SK-N-SH treated with all-trans-retinoic acid at 6 μM for 48 hours (cell line): ENCODE measurements at regions not wholly inside any gene's neighbourhood (a gene's known extent, or its start where the extent isn't known, plus 50 kb on each side); places are given as distances from the start of the nearest gene placed in this dataset.
"Not testable (repeated sequence)": the region's sequence is repeated elsewhere in the genome, so short reads cannot be mapped to it uniquely, and the experiment has no call there.

Experiments used
- CSDC2 ChIP-seq: fragments of 250-450 bp; sonication (Bioruptor Pico); IDR thresholded peaks from 2 replicates; pipeline ENCODE4 v1.5.0; 2020; ENCODE audit warnings: mild to moderate bottlenecking, moderate library complexity
- GLIS3 ChIP-seq: fragments of 250-450 bp; sonication (Bioruptor Pico); IDR thresholded peaks from 2 replicates; pipeline ENCODE4 v1.5.0; 2020; ENCODE audit warnings: mild to moderate bottlenecking, moderate library complexity
- PPARA ChIP-seq: fragments of 250-450 bp; sonication (Bioruptor Pico); IDR thresholded peaks from 2 replicates; pipeline ENCODE4 v1.5.0; 2020; ENCODE audit warnings: mild to moderate bottlenecking, borderline replicate concordance
- SNAI2 ChIP-seq: fragments of 250-450 bp; sonication (Bioruptor Pico); IDR thresholded peaks from 2 replicates; pipeline ENCODE4 v1.5.0; 2020; ENCODE audit warnings: mild to moderate bottlenecking, moderate library complexity
- ZFP3 ChIP-seq: fragments of 250-450 bp; sonication (Bioruptor Pico); IDR thresholded peaks from 2 replicates; pipeline ENCODE4 v1.5.0; 2020; ENCODE audit warnings: mild to moderate bottlenecking, moderate library complexity
- ZFP30 ChIP-seq: fragments of 450-650 bp; formaldehyde crosslinking; IDR thresholded peaks from 2 replicates; pipeline ENCODE4 v1.5.0; 2022; ENCODE audit warnings: mild to moderate bottlenecking, moderate library complexity
- ZNF8 ChIP-seq: fragments of 450-650 bp; formaldehyde crosslinking; IDR thresholded peaks from 2 replicates; pipeline ENCODE4 v1.5.0; 2020; ENCODE audit warnings: mild to moderate bottlenecking, moderate library complexity
- TF ChIP-seq, protein P1 (sequence below): fragments of 250-450 bp; sonication (Bioruptor Pico); IDR thresholded peaks from 2 replicates; pipeline ENCODE4 v1.5.1; 2020; ENCODE audit warnings: low read depth, mild to moderate bottlenecking, moderate library complexity
- TF ChIP-seq, protein P2 (sequence below): fragments of 250-450 bp; sonication (Bioruptor Pico); IDR thresholded peaks from 2 replicates; pipeline ENCODE4 v1.8.0; 2020; ENCODE audit warnings: mild to moderate bottlenecking, moderate library complexity, borderline replicate concordance

DNA sequence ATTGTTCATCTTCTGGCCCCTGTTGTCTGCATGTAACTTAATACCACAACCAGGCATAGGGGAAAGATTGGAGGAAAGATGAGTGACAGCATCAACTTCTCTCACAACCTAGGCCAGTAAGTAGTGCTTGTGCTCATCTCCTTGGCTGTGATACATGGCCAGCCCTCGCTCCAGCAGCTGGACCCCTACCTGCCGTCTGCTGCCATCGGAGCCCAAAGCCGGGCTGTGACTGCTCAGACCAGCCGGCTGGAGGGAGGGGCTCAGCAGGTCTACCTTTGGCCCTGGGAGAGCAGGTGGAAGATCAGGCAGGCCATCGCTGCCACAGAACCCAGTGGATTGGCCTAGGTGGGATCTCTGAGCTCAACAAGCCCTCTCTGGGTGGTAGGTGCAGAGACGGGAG, 268.8 kb downstream of the OR4F29 start:
- TF ChIP-seq, protein P1, sequence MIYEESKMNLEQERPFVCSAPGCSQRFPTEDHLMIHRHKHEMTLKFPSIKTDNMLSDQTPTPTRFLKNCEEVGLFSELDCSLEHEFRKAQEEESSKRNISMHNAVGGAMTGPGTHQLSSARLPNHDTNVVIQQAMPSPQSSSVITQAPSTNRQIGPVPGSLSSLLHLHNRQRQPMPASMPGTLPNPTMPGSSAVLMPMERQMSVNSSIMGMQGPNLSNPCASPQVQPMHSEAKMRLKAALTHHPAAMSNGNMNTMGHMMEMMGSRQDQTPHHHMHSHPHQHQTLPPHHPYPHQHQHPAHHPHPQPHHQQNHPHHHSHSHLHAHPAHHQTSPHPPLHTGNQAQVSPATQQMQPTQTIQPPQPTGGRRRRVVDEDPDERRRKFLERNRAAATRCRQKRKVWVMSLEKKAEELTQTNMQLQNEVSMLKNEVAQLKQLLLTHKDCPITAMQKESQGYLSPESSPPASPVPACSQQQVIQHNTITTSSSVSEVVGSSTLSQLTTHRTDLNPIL (CRISPR knock-in tag) = not testable (repeated sequence)
- not testable (repeated sequence) for TF ChIP-seq PPARA (CRISPR knock-in tag); GLIS3 (CRISPR knock-in tag); ZFP30 (CRISPR knock-in tag); ZNF8 (CRISPR knock-in tag); SNAI2 (CRISPR knock-in tag); ZFP3 (CRISPR knock-in tag); CSDC2
- TF ChIP-seq, protein P2, sequence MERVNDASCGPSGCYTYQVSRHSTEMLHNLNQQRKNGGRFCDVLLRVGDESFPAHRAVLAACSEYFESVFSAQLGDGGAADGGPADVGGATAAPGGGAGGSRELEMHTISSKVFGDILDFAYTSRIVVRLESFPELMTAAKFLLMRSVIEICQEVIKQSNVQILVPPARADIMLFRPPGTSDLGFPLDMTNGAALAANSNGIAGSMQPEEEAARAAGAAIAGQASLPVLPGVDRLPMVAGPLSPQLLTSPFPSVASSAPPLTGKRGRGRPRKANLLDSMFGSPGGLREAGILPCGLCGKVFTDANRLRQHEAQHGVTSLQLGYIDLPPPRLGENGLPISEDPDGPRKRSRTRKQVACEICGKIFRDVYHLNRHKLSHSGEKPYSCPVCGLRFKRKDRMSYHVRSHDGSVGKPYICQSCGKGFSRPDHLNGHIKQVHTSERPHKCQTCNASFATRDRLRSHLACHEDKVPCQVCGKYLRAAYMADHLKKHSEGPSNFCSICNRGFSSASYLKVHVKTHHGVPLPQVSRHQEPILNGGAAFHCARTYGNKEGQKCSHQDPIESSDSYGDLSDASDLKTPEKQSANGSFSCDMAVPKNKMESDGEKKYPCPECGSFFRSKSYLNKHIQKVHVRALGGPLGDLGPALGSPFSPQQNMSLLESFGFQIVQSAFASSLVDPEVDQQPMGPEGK (CRISPR knock-in tag) = not testable (repeated sequence)
